H1 (cell line): ENCODE measurements at regions not wholly inside any gene's neighbourhood (a gene's known extent, or its start where the extent isn't known, plus 50 kb on each side); places are given as distances from the start of the nearest gene placed in this dataset.

Experiments used
- CBX5 ChIP-seq: fragments of 300-800, 300-1000 bp; sonication (generic); IDR thresholded peaks from 2 replicates; pipeline ENCODE4 v1.7.1; 2016; ENCODE audit warnings: antibody characterized with exemption, low read length, low read depth
- TAF1 ChIP-seq: IDR thresholded peaks from 2 replicates; pipeline ENCODE4 v1.6.1; 2011; ENCODE audit warnings: mild to moderate bottlenecking, low read depth, low read length

- no peak for TF ChIP-seq CBX5
- no peak for TF ChIP-seq TAF1
Measured at GRCh38 chr2:7420530-7420929, 503.3 kb downstream of the RNF144A start (continued).
